ENCODE measurements at regions not wholly inside any gene's neighbourhood (a gene's known extent, or its start where the extent isn't known, plus 50 kb on each side); places are given as distances from the start of the nearest gene placed in this dataset.

DNA sequence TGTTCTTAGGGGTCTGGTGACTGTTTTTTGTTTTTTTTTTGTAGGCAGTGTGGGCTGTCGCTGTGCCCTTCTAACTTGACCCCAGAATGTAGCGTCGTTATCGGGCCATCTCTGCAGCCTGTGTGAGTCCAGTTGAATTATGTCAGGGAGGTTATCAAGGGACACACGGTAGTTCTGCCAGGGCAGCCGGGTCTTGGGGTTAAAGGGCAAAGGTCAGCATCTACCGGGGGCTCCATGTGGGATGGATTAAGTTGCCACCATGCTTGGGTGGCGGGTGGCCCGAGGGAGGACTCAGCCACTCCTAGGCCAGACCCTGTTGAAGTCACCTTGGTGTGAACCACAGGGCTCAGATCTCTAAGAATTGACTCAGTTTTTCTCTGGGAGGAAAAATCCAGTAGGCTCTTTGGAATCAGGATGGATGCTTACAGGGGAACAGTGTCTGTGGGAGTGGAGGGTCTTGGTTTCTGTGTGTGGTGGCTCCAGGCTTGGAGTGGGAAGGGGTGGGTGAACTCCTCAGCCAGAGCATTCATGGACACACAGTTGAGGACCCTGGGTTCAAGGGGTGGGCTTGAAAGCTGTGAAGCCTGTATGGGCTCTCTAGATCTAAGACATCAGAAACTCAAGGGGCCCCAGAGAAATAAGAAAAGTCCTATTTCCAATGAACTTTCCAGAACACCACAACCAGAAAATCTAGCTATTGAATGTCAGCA lies 191.7 kb downstream of the IRF8 start:
- TF ChIP-seq, protein P1, sequence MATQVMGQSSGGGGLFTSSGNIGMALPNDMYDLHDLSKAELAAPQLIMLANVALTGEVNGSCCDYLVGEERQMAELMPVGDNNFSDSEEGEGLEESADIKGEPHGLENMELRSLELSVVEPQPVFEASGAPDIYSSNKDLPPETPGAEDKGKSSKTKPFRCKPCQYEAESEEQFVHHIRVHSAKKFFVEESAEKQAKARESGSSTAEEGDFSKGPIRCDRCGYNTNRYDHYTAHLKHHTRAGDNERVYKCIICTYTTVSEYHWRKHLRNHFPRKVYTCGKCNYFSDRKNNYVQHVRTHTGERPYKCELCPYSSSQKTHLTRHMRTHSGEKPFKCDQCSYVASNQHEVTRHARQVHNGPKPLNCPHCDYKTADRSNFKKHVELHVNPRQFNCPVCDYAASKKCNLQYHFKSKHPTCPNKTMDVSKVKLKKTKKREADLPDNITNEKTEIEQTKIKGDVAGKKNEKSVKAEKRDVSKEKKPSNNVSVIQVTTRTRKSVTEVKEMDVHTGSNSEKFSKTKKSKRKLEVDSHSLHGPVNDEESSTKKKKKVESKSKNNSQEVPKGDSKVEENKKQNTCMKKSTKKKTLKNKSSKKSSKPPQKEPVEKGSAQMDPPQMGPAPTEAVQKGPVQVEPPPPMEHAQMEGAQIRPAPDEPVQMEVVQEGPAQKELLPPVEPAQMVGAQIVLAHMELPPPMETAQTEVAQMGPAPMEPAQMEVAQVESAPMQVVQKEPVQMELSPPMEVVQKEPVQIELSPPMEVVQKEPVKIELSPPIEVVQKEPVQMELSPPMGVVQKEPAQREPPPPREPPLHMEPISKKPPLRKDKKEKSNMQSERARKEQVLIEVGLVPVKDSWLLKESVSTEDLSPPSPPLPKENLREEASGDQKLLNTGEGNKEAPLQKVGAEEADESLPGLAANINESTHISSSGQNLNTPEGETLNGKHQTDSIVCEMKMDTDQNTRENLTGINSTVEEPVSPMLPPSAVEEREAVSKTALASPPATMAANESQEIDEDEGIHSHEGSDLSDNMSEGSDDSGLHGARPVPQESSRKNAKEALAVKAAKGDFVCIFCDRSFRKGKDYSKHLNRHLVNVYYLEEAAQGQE (IDR thresholded peaks at IDR 0.05; ENCODE audit: insufficient read depth in 1 of 2, low read depth in 2 of 2, low read length in 1 of 2) = no peak
- TF ChIP-seq, protein P2, sequence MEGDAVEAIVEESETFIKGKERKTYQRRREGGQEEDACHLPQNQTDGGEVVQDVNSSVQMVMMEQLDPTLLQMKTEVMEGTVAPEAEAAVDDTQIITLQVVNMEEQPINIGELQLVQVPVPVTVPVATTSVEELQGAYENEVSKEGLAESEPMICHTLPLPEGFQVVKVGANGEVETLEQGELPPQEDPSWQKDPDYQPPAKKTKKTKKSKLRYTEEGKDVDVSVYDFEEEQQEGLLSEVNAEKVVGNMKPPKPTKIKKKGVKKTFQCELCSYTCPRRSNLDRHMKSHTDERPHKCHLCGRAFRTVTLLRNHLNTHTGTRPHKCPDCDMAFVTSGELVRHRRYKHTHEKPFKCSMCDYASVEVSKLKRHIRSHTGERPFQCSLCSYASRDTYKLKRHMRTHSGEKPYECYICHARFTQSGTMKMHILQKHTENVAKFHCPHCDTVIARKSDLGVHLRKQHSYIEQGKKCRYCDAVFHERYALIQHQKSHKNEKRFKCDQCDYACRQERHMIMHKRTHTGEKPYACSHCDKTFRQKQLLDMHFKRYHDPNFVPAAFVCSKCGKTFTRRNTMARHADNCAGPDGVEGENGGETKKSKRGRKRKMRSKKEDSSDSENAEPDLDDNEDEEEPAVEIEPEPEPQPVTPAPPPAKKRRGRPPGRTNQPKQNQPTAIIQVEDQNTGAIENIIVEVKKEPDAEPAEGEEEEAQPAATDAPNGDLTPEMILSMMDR (IDR thresholded peaks at IDR 0.05) = no peak

All from Panc1 (cell line).